Lower lobe of right lung (tissue), 2 donors: ENCODE measurements at regions not wholly inside any gene's neighbourhood (a gene's known extent, or its start where the extent isn't known, plus 50 kb on each side); places are given as distances from the start of the nearest gene placed in this dataset.

ENCODE experiments used
- ATAC-seq, 2 donors: fragments of 200-7000 bp; cut with Tn5 transposase; one replicate each; pipeline ENCODE4 v1.9.1; 2020 to 2022; ENCODE audit warnings: mild to moderate bottlenecking in 2 of 2, moderate library complexity in 2 of 2
- DNase-seq: peaks from one replicate; pipeline ENCODE4 v3.0.0-alpha.2; 2020
- H3K27ac ChIP-seq: fragments of 200-600 bp; one replicate; pipeline ENCODE4 v1.8.0; 2022
- H3K27me3 ChIP-seq: fragments of 200-600 bp; one replicate; pipeline ENCODE4 v1.8.0; 2022; ENCODE audit warnings: low read depth
- H3K36me3 ChIP-seq: fragments of 200-600 bp; one replicate; pipeline ENCODE4 v1.8.0; 2022; ENCODE audit warnings: mild to moderate bottlenecking
- H3K4me1 ChIP-seq: fragments of 200-600 bp; one replicate; pipeline ENCODE4 v1.8.0; 2022
- H3K4me3 ChIP-seq: fragments of 200-600 bp; one replicate; pipeline ENCODE4 v1.8.0; 2022; ENCODE audit warnings: mild to moderate bottlenecking
- H3K9me3 ChIP-seq: fragments of 200-600 bp; one replicate; pipeline ENCODE4 v1.8.0; 2022
- intact Hi-C: fragments of 100-400 bp; cut with DNase I; formaldehyde crosslinking; loops from one replicate; pipeline ENCODE4 v1.11.0; 2022
- TF ChIP-seq, protein P1 (sequence below): fragments of 200-600 bp; IDR thresholded peaks from one replicate; pipeline ENCODE4 v1.8.0; 2022; ENCODE audit warnings: antibody characterized with exemption, mild to moderate bottlenecking
- donor health status: DM: no; HTN: yes; CAD: no; lungs with severe emphysema.

DNA sequence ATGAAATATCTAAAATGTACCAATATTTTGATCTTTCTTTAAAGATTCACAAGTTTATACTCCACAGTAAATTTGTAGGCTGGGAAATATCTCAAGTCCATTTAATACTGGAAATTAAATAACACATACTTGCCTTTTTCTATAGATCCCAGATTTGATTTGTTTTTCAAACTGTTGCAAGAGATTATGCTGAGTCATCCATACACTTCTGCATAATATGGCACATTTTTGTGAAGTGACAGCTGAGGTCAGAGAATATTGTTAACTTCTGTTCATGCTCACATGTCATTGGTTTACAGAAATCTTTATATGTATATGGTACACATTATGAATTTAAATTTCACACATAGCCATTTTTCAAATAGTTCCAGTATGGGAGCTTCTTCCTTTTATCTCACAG, 1066.3 kb upstream of the NUDT12 start:
- Histone ChIP-seq H3K4me3 (no peak overlapping the region), H3K9me3 (no peaks in the 10 kb centered on the region), H3K36me3 (no peaks in the 10 kb centered on the region), H3K27me3 (no peaks in the 10 kb centered on the region), H3K27ac (no peak overlapping the region), H3K4me1 (no peaks in the 10 kb centered on the region)
- no peak for ATAC-seq
- intact Hi-C loops = no loop called here
- no peak for DNase-seq
- TF ChIP-seq, protein P1, sequence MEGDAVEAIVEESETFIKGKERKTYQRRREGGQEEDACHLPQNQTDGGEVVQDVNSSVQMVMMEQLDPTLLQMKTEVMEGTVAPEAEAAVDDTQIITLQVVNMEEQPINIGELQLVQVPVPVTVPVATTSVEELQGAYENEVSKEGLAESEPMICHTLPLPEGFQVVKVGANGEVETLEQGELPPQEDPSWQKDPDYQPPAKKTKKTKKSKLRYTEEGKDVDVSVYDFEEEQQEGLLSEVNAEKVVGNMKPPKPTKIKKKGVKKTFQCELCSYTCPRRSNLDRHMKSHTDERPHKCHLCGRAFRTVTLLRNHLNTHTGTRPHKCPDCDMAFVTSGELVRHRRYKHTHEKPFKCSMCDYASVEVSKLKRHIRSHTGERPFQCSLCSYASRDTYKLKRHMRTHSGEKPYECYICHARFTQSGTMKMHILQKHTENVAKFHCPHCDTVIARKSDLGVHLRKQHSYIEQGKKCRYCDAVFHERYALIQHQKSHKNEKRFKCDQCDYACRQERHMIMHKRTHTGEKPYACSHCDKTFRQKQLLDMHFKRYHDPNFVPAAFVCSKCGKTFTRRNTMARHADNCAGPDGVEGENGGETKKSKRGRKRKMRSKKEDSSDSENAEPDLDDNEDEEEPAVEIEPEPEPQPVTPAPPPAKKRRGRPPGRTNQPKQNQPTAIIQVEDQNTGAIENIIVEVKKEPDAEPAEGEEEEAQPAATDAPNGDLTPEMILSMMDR = no peak

DNA sequence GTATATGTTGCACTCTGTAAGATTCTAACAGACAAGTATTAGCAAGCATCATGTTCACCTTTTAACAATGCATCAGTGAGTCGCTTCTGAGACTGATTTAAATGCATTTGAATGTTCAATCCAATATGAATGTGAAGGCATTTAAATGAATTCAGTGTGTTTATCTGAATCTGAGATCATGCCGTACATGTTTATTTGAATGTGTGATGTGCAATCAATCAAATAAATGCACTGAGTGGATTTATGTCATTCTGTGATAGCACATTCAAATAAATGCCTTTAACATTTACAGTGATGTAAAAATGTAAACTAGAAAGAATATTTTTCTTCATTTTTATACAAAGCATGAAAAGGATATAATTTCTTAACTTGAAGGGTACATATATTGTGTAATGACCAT, 1063.5 kb upstream of the NUDT12 start:
- no peaks in the 10 kb centered on the region for H3K9me3 ChIP-seq
- no peaks in the 10 kb centered on the region for H3K4me1 ChIP-seq
- TF ChIP-seq, protein P1 = no peak
- no peaks in the 10 kb centered on the region for H3K36me3 ChIP-seq
- ATAC-seq (no peak), DNase-seq (no peak)
- no peak overlapping the region for H3K4me3 ChIP-seq
- intact Hi-C loops = no loop called here
- H3K27ac ChIP-seq = no peak overlapping the region
- no peaks in the 10 kb centered on the region for H3K27me3 ChIP-seq

DNA sequence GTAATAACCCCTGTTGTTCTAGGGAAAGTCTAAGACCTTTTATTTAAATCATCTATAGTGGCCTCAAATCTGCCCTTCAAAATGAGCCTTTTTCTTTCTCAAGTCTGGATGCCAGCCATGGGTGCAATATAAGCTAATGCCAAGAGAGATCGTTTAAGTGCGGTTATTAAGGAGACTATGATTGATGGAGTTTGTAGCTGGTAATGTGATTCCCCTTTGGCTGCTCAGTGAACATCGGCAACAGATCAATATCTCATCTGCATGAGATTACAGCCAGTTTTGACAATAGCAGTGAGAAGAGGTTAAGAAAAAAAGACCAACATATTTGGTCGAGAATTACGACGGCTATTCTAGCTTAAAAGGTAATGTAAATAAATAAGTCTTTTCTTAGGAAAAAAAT, 1049.4 kb upstream of the NUDT12 start:
- ATAC-seq (no peak), DNase-seq (no peak)
- Histone ChIP-seq H3K4me3 (no peak overlapping the region), H3K27me3 (no peaks in the 10 kb centered on the region), H3K4me1 (no peaks in the 10 kb centered on the region), H3K36me3 (no peaks in the 10 kb centered on the region), H3K27ac (no peak overlapping the region), H3K9me3 (no peaks in the 10 kb centered on the region)
- intact Hi-C loops = no loop called here
- TF ChIP-seq, protein P1 = no peak

DNA sequence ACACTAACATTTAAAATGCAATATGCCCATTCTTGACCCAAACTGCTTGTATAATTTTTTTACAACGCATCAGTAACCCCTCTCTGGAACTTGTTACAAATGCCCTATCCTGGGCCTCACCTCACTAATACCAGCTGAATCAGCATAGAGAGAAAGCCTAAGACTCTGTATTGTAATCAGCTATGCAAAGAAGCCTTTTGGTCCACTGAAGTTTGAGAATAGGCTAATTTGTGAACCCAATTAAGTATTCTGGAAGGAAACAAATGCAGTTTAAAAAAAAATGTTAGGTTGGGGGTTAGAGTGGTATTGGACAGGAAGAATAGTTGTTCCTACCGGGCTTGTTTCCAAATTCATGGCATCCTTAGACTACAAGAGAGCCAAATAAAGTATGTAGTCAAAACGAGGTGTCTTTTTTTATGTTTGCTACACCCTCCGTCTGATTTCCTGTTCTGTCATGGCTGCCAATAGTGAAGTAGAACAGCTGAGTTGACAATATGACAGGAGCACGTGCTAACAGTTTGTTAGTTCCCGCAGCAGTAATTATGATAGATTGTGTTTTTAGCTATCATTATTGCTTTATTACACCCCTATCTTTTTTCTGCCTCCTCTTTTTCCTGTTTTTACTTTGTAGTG, 1048.7 kb upstream of the NUDT12 start:
- Histone ChIP-seq H3K4me1 (no peaks in the 10 kb centered on the region), H3K27me3 (no peaks in the 10 kb centered on the region), H3K36me3 (no peaks in the 10 kb centered on the region), H3K4me3 (no peak overlapping the region), H3K9me3 (no peaks in the 10 kb centered on the region), H3K27ac (no peak overlapping the region)
- TF ChIP-seq, protein P1 = no peak
- ATAC-seq (no peak), DNase-seq (no peak)
- intact Hi-C loops = no loop called here

DNA sequence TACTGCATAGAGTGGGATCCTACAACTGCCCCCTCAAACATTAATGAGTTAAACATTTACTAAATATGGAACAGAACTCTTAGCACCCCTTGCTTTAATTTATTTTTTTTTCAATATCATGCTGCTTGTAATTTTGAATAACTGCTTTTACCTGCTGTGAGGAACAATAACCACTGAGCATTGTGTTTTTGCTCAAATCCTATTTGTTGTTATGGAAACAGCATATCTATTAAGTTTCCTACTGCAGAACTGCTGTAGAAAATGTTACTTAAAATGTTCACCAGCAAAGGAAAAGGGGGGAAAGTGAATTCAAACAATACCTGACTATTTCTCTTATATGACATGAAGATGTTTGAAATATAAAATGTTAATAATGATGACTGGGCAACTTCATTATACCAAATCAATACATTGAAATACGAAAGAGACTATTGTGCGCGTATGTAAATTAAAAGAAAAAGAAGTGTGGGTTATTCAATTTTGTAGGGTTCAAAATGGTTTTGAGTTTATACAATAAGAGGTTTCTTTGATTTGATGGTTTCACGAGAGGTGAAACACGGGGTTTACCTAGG, 1043.8 kb upstream of the NUDT12 start:
- ATAC-seq = no peak
- intact Hi-C loops = no loop called here
- TF ChIP-seq, protein P1 = no peak

More for the DNA sequence above, 1043.8 kb upstream of the NUDT12 start:
- Histone ChIP-seq H3K4me1 (no peaks in the 10 kb centered on the region), H3K27me3 (no peaks in the 10 kb centered on the region), H3K27ac (no peak overlapping the region), H3K4me3 (no peak overlapping the region), H3K36me3 (no peaks in the 10 kb centered on the region), H3K9me3 (no peaks in the 10 kb centered on the region)
- no peak for DNase-seq
